GM10266 (cell line): ENCODE measurements at regions not wholly inside any gene's neighbourhood (a gene's known extent, or its start where the extent isn't known, plus 50 kb on each side); places are given as distances from the start of the nearest gene placed in this dataset.

Experiments used
- DNase-seq: peaks from one replicate; pipeline ENCODE4 v3.0.0; 2012; ENCODE audit errors: extremely low spot score
- TF ChIP-seq, protein P1 (sequence below): IDR thresholded peaks from 2 replicates; pipeline ENCODE4 v1.5.1; 2012; ENCODE audit warnings: mild to moderate bottlenecking, low read depth; ENCODE audit not compliant: control insufficient read depth, insufficient read depth; ENCODE audit errors: missing control alignments

DNA sequence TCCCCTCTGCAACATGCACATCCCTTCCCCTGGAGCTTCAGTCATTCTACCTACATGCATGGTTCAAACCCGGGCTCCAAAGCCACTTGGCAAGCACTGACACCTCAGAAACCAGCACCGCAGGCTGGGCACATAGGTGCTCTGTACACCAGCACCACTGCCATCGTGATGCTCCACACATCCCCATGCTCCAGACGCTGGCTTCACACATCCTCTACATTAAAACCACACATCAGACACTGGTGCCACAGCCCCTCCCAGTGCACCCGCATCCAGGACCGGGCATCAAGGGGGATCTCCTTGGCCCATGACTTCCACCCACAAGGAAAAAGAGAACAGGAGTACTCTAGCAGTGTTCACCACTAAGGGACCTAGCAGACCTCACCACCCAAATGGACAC, 787.7 kb downstream of the CDH18 start:
- no peak for DNase-seq
- TF ChIP-seq, protein P1, sequence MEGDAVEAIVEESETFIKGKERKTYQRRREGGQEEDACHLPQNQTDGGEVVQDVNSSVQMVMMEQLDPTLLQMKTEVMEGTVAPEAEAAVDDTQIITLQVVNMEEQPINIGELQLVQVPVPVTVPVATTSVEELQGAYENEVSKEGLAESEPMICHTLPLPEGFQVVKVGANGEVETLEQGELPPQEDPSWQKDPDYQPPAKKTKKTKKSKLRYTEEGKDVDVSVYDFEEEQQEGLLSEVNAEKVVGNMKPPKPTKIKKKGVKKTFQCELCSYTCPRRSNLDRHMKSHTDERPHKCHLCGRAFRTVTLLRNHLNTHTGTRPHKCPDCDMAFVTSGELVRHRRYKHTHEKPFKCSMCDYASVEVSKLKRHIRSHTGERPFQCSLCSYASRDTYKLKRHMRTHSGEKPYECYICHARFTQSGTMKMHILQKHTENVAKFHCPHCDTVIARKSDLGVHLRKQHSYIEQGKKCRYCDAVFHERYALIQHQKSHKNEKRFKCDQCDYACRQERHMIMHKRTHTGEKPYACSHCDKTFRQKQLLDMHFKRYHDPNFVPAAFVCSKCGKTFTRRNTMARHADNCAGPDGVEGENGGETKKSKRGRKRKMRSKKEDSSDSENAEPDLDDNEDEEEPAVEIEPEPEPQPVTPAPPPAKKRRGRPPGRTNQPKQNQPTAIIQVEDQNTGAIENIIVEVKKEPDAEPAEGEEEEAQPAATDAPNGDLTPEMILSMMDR = no peak

DNA sequence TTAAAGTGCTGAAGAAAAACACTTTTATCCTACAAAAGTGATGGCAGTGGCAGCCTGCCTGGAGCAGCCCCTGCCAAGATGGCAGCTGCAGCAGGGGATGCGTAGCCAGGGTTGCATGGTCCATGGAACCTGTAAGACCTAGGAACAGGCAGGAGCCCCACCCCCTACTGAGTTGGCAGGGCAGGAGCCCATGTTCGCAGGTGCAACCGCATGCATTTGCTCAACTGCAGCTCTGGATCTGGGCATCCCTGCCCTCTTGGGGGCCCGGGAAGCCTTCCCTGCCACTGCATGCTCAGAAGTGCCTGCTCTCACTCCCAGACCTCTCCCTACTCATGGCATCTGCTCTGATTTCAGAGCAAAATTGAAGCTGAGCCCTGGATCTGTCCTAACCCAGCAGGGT, 779.6 kb downstream of the CDH18 start:
- no peak for DNase-seq
- TF ChIP-seq, protein P1 = no peak

DNA sequence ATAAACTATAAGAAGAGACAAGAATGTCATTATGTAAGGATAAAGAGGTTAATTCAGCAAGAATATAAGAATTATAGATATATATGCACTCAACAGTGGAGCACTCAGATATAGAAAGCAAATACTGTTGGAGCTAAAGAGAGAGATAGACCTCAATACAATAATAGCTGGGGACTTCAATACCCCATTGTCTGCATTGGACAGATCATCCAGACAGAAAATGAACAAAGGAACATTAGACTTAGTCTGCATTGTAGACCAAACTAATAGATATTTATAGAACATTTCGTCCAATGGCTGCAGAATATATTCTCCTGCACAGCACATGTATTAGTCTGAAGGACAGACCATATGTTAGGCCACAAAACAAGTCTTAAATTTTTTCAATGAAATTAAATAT, 777.1 kb downstream of the CDH18 start:
- no peak for DNase-seq
- TF ChIP-seq, protein P1 = no peak

DNA sequence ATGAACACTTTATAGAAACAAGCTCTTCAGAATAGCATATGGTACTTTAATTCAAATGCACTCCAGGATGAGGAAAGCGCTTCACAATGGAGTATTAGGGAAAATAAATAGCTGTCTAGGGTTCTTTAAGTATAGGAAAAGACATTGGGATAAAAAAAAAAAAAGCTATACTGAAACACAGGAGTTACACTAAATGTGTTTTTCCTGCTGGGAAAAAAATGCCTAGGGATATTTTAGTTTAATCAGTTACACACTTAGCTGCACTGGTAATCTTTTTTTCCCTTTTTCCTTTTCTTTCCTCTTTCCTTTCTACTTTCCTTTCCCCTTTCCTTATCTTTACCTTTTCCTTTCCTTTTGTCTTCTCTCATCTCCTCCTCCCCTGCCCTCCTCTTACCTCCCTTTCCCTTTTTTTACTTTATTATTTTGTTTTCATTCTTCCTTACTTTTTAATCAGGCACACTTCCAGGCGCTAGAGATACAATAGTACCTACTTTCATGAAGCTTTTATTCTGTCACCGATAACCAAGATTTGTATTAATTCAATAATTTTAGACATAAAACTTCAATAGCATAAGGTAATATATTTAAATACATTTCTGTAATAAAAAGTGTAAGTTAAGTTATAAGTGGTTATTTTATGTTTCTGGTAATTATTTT, 758.7 kb downstream of the CDH18 start:
- TF ChIP-seq, protein P1 = no peak

DNA sequence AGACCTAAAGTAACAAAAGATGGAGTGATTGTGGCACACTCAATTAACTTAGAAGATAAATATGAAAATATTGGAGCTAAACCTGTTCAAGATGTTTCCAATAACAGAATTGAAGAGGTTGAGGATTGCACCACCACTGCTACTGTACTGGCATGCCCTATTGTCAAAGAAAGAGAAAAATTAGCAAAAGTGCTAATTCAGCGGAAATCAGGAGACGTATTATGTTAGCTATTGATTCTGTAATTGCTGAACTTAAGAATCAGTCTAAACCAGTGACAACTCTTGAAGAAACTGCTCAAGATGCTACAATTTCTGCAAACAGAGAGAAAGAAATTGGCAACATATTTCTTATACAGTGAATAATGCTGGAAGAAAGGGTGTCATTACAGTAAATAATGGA, 754.4 kb downstream of the CDH18 start:
- TF ChIP-seq, protein P1 = no peak
- DNase-seq = no peak

More for the DNA sequence above, 758.7 kb downstream of the CDH18 start:
- no peak for DNase-seq

DNA sequence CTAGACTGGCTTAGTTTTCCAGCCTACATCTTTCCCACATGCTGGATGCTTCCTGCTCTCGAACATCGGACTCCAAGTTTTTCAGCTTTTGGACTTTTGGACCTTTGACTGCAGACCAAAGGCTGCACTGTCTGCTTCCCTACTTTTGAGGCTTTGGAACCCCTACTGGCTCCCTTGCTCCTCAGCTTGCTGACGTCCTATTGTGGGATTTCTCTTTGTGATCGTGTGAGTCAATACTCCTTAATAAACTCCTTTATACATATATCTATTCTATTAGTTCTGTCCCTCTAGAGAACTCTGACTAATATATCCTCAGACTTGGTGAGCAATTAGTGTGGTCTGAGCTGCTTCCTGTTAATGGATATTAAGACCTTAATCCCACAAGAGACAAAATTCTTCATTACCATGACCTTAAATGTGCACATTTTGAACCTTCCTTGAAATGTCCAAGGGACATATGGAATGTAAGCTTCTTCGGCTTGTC, 752.9 kb downstream of the CDH18 start:
- TF ChIP-seq, protein P1 = no peak
- DNase-seq = no peak

DNA sequence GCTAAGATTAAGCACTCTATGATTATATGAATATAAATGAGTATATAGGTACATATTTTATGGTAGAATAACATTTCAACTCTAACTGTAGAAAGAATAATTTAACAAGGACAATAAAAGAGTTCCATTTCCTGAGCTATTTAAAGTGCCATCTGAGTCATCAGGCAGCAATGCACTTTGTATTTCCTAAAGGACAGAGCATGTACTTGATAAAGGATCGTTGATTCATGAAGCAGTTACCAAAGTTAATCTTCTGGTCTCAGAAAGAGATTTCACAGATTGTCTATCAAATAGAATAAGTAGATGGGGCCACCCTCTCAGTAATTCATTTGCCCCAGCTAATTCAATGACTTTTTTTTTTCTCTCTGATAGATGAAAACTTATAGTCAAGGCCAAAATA, 747.8 kb downstream of the CDH18 start:
- TF ChIP-seq, protein P1 = no peak
- DNase-seq = no peak
